DOHH2 (cell line): ENCODE measurements at regions not wholly inside any gene's neighbourhood (a gene's known extent, or its start where the extent isn't known, plus 50 kb on each side); places are given as distances from the start of the nearest gene placed in this dataset.

ENCODE experiments used
- H3F3A ChIP-seq: fragments of 200-600 bp; sonication (generic), shearing (Covaris generic); 2 replicates; pipeline ENCODE4 v1.6.0; 2016; ENCODE audit warnings: antibody characterized with exemption, mild to moderate bottlenecking; ENCODE audit not compliant: control insufficient read depth, insufficient read depth
- H3K27ac ChIP-seq: fragments of 200-600 bp; sonication (generic); 2 replicates; pipeline ENCODE4 v1.5.1; 2014; ENCODE audit warnings: low read depth, mild to moderate bottlenecking, low read length, moderate library complexity
- H3K27me3 ChIP-seq: fragments of 200-600 bp; sonication (generic); 2 replicates; pipeline ENCODE4 v1.6.1; 2014; ENCODE audit warnings: mild to moderate bottlenecking, low read length, mixed read lengths; ENCODE audit not compliant: control insufficient read depth
- H3K36me3 ChIP-seq: fragments of 200-600 bp; sonication (generic); 2 replicates; pipeline ENCODE4 v1.6.1; 2014; ENCODE audit warnings: mild to moderate bottlenecking, low read length, moderate library complexity, mixed read lengths; ENCODE audit not compliant: control insufficient read depth
- H3K4me1 ChIP-seq: fragments of 200-600 bp; sonication (generic); 2 replicates; pipeline ENCODE4 v1.6.1; 2014; ENCODE audit warnings: mild to moderate bottlenecking, low read length, mixed read lengths; ENCODE audit not compliant: control insufficient read depth
- H3K4me2 ChIP-seq: fragments of 200-600 bp; sonication (generic); 2 replicates; pipeline ENCODE4 v1.6.0; 2014; ENCODE audit warnings: mild to moderate bottlenecking, low read length, moderate library complexity
- H3K4me3 ChIP-seq: fragments of 200-600 bp; sonication (generic); 2 replicates; pipeline ENCODE4 v1.5.1; 2014; ENCODE audit warnings: mild to moderate bottlenecking, low read length, mixed read lengths
- H3K79me2 ChIP-seq: fragments of 200-600 bp; sonication (generic); 2 replicates; pipeline ENCODE4 v1.6.1; 2014; ENCODE audit warnings: mild to moderate bottlenecking, low read length, mixed read lengths; ENCODE audit not compliant: control insufficient read depth
- H3K9me2 ChIP-seq: fragments of 200-600 bp; sonication (generic); replicated peaks from 2 replicates; pipeline ENCODE4 v1.6.1; 2014; ENCODE audit warnings: mild to moderate bottlenecking, low read length, mixed read lengths; ENCODE audit not compliant: control insufficient read depth
- H3K9me3 ChIP-seq: fragments of 200-600 bp; sonication (generic); 2 replicates; pipeline ENCODE4 v1.6.1; 2014; ENCODE audit warnings: antibody characterized with exemption, low read length, mixed read lengths; ENCODE audit not compliant: control insufficient read depth, insufficient read depth
- H4K20me1 ChIP-seq: fragments of 200-600 bp; sonication (generic); 2 replicates; pipeline ENCODE4 v1.6.0; 2014; ENCODE audit warnings: low read depth, mild to moderate bottlenecking, antibody characterized with exemption, low read length, moderate library complexity; ENCODE audit not compliant: control insufficient read depth, insufficient read depth
- EZH2phosphoT487 ChIP-seq: fragments of 200-600 bp; sonication (generic); IDR thresholded peaks from 2 replicates; pipeline ENCODE4 v1.6.1; 2017; ENCODE audit warnings: borderline replicate concordance, mild to moderate bottlenecking, antibody characterized with exemption, low read length, moderate library complexity, mixed read lengths
- TF ChIP-seq, protein P1 (sequence below): fragments of 200-600 bp; sonication (generic); IDR thresholded peaks from one replicate; pipeline ENCODE4 v1.5.1; 2014; ENCODE audit warnings: antibody characterized with exemption, mild to moderate bottlenecking, low read depth, low read length; ENCODE audit not compliant: poor library complexity, severe bottlenecking

GRCh38 chr2:41949091-41949882 lies 98.5 kb upstream of the PKDCC start:
- Histone ChIP-seq H3K27me3 (no peaks in the 10 kb centered on the region), H4K20me1 (no peaks in the 10 kb centered on the region), H3K36me3 (no peaks in the 10 kb centered on the region), H3K27ac (no peak overlapping the region), H3K79me2 (no peaks in the 10 kb centered on the region), H3F3A (no peaks in the 10 kb centered on the region), H3K4me2 (no peak overlapping the region), H3K9me2 (no peaks in the 10 kb centered on the region), H3K9me3 (no peaks in the 10 kb centered on the region), H3K4me1 (no peaks in the 10 kb centered on the region), H3K4me3 (no peak overlapping the region)
- TF ChIP-seq EZH2phosphoT487 = no peak
- TF ChIP-seq, protein P1, sequence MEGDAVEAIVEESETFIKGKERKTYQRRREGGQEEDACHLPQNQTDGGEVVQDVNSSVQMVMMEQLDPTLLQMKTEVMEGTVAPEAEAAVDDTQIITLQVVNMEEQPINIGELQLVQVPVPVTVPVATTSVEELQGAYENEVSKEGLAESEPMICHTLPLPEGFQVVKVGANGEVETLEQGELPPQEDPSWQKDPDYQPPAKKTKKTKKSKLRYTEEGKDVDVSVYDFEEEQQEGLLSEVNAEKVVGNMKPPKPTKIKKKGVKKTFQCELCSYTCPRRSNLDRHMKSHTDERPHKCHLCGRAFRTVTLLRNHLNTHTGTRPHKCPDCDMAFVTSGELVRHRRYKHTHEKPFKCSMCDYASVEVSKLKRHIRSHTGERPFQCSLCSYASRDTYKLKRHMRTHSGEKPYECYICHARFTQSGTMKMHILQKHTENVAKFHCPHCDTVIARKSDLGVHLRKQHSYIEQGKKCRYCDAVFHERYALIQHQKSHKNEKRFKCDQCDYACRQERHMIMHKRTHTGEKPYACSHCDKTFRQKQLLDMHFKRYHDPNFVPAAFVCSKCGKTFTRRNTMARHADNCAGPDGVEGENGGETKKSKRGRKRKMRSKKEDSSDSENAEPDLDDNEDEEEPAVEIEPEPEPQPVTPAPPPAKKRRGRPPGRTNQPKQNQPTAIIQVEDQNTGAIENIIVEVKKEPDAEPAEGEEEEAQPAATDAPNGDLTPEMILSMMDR = no peak

DNA sequence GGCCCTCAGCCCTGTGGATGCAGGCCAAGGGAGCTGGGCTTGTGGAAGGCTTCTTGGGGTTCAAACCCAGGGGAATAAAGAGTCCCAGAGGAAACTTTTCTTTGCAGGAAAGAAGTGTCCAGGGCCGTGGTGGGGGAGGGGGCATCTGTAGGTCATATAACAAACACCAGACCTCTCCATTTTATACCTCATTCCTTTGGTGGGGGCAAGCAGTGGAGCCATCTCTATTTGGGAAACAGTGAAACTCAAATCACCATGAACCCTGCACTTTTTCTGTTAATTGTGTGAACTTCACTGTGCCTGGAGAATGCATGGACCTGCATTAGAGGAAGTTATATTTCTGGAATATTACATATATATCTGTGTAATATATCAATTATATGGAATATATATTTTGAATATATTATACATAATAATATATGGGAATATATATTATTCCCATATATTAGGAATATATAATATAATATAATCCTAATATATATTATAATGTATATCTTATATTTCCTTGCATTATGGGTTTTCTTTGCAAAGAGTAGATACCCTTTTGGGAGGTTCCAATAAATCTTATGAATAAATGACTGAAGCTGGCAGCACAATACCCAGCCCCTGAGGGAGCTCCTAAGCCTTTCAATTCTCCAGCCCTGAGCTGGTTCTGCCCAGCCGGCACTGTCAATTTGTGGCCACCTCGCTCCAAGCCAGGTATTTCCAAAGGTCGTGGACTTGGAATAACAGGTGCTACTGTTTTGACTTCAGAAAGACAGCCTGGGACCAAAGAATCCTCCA lies 97.7 kb upstream of the PKDCC start:
- H4K20me1 ChIP-seq = no peaks in the 10 kb centered on the region
- no peaks in the 10 kb centered on the region for H3K9me3 ChIP-seq
- no peaks in the 10 kb centered on the region for H3K36me3 ChIP-seq
- TF ChIP-seq EZH2phosphoT487 = no peak
- TF ChIP-seq, protein P1 = no peak
- H3K9me2 ChIP-seq = no peaks in the 10 kb centered on the region
- no peaks in the 10 kb centered on the region for H3K79me2 ChIP-seq
- H3K27me3 ChIP-seq = no peaks in the 10 kb centered on the region
- no peak overlapping the region for H3K4me2 ChIP-seq
- no peaks in the 10 kb centered on the region for H3F3A ChIP-seq
- H3K4me1 ChIP-seq = no peaks in the 10 kb centered on the region
- H3K27ac ChIP-seq = no peak overlapping the region
- no peak overlapping the region for H3K4me3 ChIP-seq

DNA sequence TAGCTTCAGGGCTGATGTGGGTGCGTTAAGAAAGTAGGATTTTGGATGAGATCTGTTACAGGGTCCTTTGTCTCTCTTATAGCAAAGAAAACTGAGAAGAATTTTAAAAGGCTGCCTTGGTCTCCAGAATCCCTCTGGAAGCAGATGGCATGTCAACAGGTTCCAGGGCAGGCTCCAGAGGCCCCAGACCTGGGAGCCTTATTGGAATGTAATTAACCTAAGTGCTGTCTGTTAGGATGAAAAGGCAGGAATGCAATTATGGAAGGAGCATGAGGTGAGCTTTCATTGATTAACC lies 97.2 kb upstream of the PKDCC start:
- Histone ChIP-seq H3K9me2 (no peaks in the 10 kb centered on the region), H3K79me2 (no peaks in the 10 kb centered on the region), H3K4me3 (no peak overlapping the region), H3K4me2 (no peak overlapping the region), H3K27ac (no peak overlapping the region), H3K27me3 (no peaks in the 10 kb centered on the region), H3F3A (no peaks in the 10 kb centered on the region), H3K4me1 (no peaks in the 10 kb centered on the region), H3K36me3 (no peaks in the 10 kb centered on the region), H3K9me3 (no peaks in the 10 kb centered on the region), H4K20me1 (no peaks in the 10 kb centered on the region)
- no peak for TF ChIP-seq EZH2phosphoT487
- TF ChIP-seq, protein P1 = no peak
